Smooth muscle cell (in vitro differentiated cells): ENCODE measurements at regions not wholly inside any gene's neighbourhood (a gene's known extent, or its start where the extent isn't known, plus 50 kb on each side); places are given as distances from the start of the nearest gene placed in this dataset.
"Not testable (repeated sequence)": the region's sequence is repeated elsewhere in the genome, so short reads cannot be mapped to it uniquely, and the experiment has no call there.

Source experiments
- DNase-seq: peaks from one replicate; lab custom pipeline; 2025; ENCODE audit not compliant: unreplicated experiment; lab: John Stamatoyannopoulos, UW
- H2AFZ ChIP-seq: fragments of 200-600 bp; sonication (generic); 2 replicates; pipeline ENCODE4 v1.6.0; 2016; ENCODE audit warnings: antibody characterized with exemption, low read depth, mild to moderate bottlenecking
- H3F3A ChIP-seq: fragments of 200-600 bp; sonication (generic); 2 replicates; pipeline ENCODE4 v1.6.0; 2017; ENCODE audit warnings: antibody characterized with exemption, low read depth
- H3K27ac ChIP-seq: fragments of 200-600 bp; sonication (generic); 2 replicates; pipeline ENCODE4 v1.5.1; 2016; ENCODE audit warnings: low read depth, mild to moderate bottlenecking
- H3K27me3 ChIP-seq: fragments of 200-600 bp; sonication (generic); 2 replicates; pipeline ENCODE4 v1.6.1; 2016; ENCODE audit warnings: low read depth, mild to moderate bottlenecking
- H3K36me3 ChIP-seq: fragments of 200-600 bp; sonication (generic); 2 replicates; pipeline ENCODE4 v1.5.1; 2016; ENCODE audit warnings: low read depth
- H3K4me1 ChIP-seq: fragments of 200-600 bp; sonication (generic); 2 replicates; pipeline ENCODE4 v1.5.1; 2016; ENCODE audit warnings: low read depth
- H3K4me2 ChIP-seq: fragments of 200-600 bp; sonication (generic); 2 replicates; pipeline ENCODE4 v1.6.0; 2016; ENCODE audit warnings: mild to moderate bottlenecking
- H3K4me3 ChIP-seq: fragments of 200-600 bp; sonication (generic); 2 replicates; pipeline ENCODE4 v1.5.1; 2016; ENCODE audit warnings: mild to moderate bottlenecking
- H3K79me2 ChIP-seq: fragments of 200-600 bp; sonication (generic); 2 replicates; pipeline ENCODE4 v1.6.0; 2016; ENCODE audit warnings: low read depth, mild to moderate bottlenecking
- H3K9ac ChIP-seq: fragments of 200-600 bp; sonication (generic); 2 replicates; pipeline ENCODE4 v1.6.0; 2016; ENCODE audit warnings: low read depth
- H3K9me3 ChIP-seq: fragments of 200-600 bp; sonication (generic); replicated peaks from 2 replicates; pipeline ENCODE4 v1.5.1; 2016; ENCODE audit warnings: low read depth
- H4K20me1 ChIP-seq: fragments of 200-600 bp; sonication (generic); 2 replicates; pipeline ENCODE4 v1.6.0; 2016; ENCODE audit warnings: low read depth
- WGBS: methylation state at CpG from one replicate; pipeline ENCODE4 v1.1.7; 2016; ENCODE audit warnings: low lambda C conversion rate; 5-methylcytosine and 5-hydroxymethylcytosine counted together
- TF ChIP-seq, protein P1 (sequence below): fragments of 200-600 bp; sonication (generic); IDR thresholded peaks from 2 replicates; pipeline ENCODE4 v1.5.1; 2017; ENCODE audit warnings: borderline replicate concordance, mild to moderate bottlenecking, antibody characterized with exemption; ENCODE audit not compliant: insufficient read depth, poor library complexity, severe bottlenecking

DNA sequence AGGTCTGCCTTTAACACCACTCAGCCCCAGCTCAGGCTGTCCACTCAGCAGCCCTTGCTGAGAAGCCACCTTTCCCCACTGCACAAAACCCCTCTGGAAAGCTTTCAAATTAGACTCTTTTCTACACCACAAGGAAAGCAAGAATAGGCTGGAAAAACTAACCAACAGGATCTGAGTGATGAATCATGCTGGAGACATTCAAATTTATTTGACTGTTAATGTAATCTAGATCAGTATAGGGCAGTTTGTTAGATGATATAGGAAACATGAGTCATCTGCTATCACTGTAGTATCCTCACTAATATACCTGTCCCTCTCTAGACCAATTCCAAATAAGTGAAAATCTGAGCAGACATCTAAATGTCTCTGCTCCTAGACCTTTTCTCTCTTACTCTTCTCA is 127.8 kb upstream of the PAM start:
- H3K27me3 ChIP-seq, result no peaks in the 10 kb centered on the region
- H3K4me1 ChIP-seq, result peaks cover 17% of the 10 kb centered on the region
- H3K4me2 ChIP-seq, result peak overlapping the region; percentile 74
- peaks cover 25% of the 10 kb centered on the region for H3F3A ChIP-seq
- no peak for DNase-seq
- no peaks in the 10 kb centered on the region for H4K20me1 ChIP-seq
- TF ChIP-seq, protein P1, sequence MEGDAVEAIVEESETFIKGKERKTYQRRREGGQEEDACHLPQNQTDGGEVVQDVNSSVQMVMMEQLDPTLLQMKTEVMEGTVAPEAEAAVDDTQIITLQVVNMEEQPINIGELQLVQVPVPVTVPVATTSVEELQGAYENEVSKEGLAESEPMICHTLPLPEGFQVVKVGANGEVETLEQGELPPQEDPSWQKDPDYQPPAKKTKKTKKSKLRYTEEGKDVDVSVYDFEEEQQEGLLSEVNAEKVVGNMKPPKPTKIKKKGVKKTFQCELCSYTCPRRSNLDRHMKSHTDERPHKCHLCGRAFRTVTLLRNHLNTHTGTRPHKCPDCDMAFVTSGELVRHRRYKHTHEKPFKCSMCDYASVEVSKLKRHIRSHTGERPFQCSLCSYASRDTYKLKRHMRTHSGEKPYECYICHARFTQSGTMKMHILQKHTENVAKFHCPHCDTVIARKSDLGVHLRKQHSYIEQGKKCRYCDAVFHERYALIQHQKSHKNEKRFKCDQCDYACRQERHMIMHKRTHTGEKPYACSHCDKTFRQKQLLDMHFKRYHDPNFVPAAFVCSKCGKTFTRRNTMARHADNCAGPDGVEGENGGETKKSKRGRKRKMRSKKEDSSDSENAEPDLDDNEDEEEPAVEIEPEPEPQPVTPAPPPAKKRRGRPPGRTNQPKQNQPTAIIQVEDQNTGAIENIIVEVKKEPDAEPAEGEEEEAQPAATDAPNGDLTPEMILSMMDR, result no peak
- H3K9me3 ChIP-seq, result no peaks in the 10 kb centered on the region
- H2AFZ ChIP-seq, result no peak overlapping the region
- peaks cover 3% of the 10 kb centered on the region for H3K79me2 ChIP-seq
- H3K9ac ChIP-seq, result no peak overlapping the region
- H3K27ac ChIP-seq, result peak overlapping the region; percentile 93
- H3K36me3 ChIP-seq, result no peaks in the 10 kb centered on the region
- no peak overlapping the region for H3K4me3 ChIP-seq

DNA sequence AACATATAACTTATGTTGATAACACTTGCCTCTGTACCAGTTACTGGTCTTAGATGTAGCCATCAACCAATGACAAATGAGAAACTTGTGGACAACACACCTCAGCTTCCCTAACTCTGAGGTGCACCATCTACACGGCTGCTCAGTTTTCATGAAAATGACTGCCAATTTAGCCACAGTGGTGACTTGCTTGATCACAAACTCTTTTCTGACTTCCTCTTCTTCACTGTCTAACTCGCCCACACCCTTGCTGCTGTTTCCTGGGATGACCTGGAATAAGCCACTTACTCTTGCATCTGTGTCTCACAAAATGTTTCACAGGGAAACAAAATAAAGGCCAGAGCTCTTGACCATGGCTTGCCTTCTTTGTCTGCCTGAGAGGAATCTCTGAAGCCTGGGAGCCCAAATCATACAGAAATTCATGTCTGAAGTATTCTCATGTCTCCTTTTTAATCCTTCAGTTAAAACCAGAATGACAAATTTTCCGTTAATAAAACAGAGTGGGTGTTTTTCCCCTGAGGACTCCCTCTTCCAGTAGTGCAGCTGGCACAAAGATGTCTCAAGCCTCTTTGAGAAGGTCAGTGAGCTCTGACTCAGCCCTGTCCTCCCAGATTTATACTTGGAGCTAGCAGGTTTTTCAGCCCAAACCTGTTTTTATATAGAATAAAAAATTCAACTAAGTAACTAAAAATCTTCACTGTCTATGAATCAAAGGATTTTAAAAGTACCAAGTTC is 126.5 kb upstream of the PAM start:
- Histone ChIP-seq H3F3A (peaks cover 25% of the 10 kb centered on the region), H3K27me3 (no peaks in the 10 kb centered on the region), H2AFZ (no peak overlapping the region), H3K79me2 (peaks cover 3% of the 10 kb centered on the region), H3K4me3 (no peak overlapping the region), H4K20me1 (no peaks in the 10 kb centered on the region), H3K4me2 (peak overlapping the region; percentile 74), H3K36me3 (no peaks in the 10 kb centered on the region), H3K27ac (peak overlapping the region; percentile 93), H3K9ac (peak overlapping the region; percentile 64), H3K4me1 (peaks cover 17% of the 10 kb centered on the region), H3K9me3 (no peaks in the 10 kb centered on the region)
- DNase-seq, result no peak
- 26% methylated on average over 3 of the region's 3 CpGs for WGBS
- TF ChIP-seq, protein P1, result no peak

DNA sequence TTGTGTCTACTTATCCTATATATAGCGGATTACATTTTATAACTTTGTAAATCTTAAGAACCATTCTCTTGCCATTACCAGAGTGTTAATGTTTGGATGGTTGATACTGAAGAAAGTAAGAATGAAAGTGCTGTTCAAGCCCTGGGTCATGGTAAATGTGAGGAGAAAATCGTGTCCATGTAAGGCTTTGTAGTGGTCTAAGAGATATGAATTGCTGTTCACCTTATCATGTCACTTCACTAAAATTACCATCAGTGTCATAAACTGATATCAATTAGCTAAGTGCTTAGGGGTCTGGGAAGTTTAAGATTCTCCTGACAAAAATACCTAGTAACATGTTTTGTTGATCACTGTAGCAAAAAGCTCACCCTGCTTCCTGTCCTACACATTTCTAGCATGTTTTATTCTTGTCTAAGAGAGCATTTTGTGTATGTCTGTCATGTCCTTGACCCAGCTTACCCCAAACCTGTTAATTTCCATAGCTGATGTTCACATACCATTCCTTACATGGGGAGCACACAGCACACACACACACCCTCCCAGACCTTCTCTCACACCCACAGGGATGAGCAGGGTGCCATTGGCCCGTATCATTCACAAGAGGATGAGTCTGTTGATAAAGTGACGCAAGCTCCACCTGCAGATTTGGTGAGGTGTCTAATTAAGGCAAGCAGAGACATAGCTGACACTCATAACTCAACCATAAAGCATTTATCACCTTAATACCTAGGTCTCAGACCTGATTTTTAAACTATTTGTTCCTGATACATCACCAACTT is 125.1 kb upstream of the PAM start:
- no peak overlapping the region for H2AFZ ChIP-seq
- WGBS, result 83% methylated on average over 4 of the region's 4 CpGs
- H3K27me3 ChIP-seq, result no peaks in the 10 kb centered on the region
- H3K4me1 ChIP-seq, result peaks cover 17% of the 10 kb centered on the region
- no peak overlapping the region for H3K9ac ChIP-seq
- H3K9me3 ChIP-seq, result no peaks in the 10 kb centered on the region
- no peak overlapping the region for H3K4me3 ChIP-seq
- H4K20me1 ChIP-seq, result no peaks in the 10 kb centered on the region
- peaks cover 25% of the 10 kb centered on the region for H3F3A ChIP-seq
- H3K4me2 ChIP-seq, result no peak overlapping the region
- DNase-seq, result no peak
- TF ChIP-seq, protein P1, result no peak
- no peaks in the 10 kb centered on the region for H3K36me3 ChIP-seq
- H3K27ac ChIP-seq, result peak overlapping the region; percentile 93
- peaks cover 3% of the 10 kb centered on the region for H3K79me2 ChIP-seq

DNA sequence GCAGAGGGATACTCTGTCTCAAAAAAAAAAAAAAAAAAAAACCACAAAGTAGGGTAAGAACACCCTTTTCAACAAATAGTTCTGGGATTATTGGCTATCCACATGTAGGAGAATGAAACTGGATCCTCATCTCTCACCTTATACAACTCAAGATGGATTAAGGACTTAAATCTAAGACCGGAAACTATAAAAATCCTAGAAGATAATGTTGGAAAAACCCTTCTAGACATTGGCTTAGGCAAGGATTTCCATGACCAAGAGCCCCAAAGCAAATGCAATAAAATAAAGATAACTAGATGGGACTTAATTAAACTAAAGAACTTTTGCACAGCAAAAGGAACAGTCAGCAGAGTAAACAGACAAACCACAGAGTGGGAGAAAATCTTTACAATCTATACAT is 119.7 kb upstream of the PAM start:
- WGBS, result 35% methylated on average over 1 of the region's 1 CpG
- DNase-seq, H3K27ac ChIP-seq, H4K20me1 ChIP-seq, H3K9ac ChIP-seq, H2AFZ ChIP-seq, H3K27me3 ChIP-seq, H3K79me2 ChIP-seq, H3K9me3 ChIP-seq, H3F3A ChIP-seq, H3K4me1 ChIP-seq, H3K4me3 ChIP-seq, H3K36me3 ChIP-seq: not testable (repeated sequence)
- peak overlapping the region; percentile 28 for H3K4me2 ChIP-seq
